GM18507 (cell line): ENCODE measurements at regions not wholly inside any gene's neighbourhood (a gene's known extent, or its start where the extent isn't known, plus 50 kb on each side); places are given as distances from the start of the nearest gene placed in this dataset.

Experiments used
- DNase-seq: peaks from one replicate; pipeline ENCODE4 v3.0.0; 2011; ENCODE audit warnings: low read depth; ENCODE audit not compliant: insufficient read length; ENCODE audit errors: extremely low spot score
- FAIRE-seq: peaks from 2 replicates; lab custom pipeline; 2011; peaks lifted over from hg19 to GRCh38; lab: Jason Lieb, UNC

DNA sequence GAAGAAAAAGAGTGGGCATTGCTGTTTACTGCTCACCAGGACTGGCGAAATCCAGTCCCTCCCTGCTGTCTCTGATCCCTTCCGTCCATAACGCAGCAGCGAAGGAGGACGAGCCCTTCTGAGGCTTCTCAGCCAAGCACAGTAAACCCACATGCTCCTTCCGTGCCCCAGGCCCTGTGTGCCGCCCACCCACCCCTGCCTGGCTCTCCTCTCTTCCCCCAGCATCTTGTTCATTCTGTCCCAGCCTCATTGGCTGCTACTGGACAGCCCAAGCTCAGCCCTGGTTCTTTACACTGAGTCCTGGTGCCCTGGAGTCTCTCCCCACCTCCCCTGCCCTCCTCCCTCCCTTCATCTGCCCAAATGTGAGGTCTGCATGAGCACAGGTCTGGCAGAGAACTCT is 559.7 kb downstream of the BRD1 start:
- FAIRE-seq (no peak), DNase-seq (no peak)

- FAIRE-seq (no peak), DNase-seq (no peak)
Measured at GRCh38 chr22:49266561-49267519, 560.8 kb downstream of the BRD1 start.

DNA sequence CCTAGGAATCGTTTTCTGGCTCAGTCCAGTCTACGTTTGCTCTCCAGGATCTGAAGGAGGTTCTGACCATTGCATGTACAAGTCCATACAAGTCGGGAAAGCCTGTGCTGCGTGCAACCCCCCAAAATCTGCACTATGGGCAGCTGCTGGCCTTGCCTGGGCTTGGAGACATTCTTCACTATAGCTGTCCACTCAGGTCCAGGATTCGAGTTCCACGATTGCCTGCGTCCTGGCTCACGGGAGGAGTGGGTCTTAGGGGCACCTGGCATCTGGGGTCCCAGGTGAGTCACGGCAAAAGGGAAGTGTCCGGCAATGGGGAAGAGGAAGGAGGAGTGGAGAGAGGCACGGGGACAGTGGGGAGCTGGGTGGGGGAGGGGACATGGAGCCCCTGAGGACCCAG is 563.0 kb downstream of the BRD1 start:
- DNase-seq (no peak), FAIRE-seq (no peak)

DNA sequence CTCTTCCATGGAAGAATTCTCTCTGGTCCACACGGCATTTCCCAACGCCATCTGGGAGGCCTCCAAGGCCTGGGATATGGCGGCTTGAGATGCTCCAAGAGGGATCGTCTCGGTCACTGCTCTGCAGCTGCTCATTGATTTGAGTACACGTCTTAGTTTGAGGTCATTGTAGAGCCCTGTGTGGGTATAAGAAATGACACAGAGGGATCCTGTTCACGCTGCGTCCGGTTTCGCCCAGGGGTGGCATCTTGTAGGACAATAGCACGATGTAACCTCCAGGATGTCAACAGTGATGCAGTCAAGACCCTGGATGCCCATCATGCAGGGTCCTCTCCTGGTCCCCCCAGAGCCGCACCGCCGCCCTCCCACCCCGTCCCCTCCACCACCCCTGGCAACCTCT is 564.6 kb downstream of the BRD1 start:
- DNase-seq = no peak
- FAIRE-seq = no peak

- DNase-seq (no peak), FAIRE-seq (no peak)
Measured at GRCh38 chr22:49262167-49262566, 565.5 kb downstream of the BRD1 start.

DNA sequence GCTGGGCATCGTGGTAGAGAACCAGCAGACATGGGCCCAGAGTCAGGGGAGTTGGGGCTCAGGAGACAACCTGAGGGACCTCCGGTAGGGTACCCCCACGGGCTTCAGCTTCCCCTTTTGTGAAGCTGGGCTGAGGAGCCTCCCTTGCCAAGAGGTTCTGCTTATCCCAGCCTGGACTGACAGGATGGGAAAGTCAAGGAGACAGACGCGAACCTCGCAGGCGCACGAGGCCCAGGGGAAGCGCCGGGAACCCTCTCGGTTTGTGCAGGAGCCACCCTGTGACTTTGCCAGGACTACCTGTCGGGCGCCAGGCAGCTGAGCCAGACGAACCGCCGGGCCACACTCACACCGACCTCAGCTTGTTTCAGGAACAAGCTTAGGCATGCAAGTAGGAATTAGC is 566.1 kb downstream of the BRD1 start:
- DNase-seq (no peak), FAIRE-seq (no peak)

DNA sequence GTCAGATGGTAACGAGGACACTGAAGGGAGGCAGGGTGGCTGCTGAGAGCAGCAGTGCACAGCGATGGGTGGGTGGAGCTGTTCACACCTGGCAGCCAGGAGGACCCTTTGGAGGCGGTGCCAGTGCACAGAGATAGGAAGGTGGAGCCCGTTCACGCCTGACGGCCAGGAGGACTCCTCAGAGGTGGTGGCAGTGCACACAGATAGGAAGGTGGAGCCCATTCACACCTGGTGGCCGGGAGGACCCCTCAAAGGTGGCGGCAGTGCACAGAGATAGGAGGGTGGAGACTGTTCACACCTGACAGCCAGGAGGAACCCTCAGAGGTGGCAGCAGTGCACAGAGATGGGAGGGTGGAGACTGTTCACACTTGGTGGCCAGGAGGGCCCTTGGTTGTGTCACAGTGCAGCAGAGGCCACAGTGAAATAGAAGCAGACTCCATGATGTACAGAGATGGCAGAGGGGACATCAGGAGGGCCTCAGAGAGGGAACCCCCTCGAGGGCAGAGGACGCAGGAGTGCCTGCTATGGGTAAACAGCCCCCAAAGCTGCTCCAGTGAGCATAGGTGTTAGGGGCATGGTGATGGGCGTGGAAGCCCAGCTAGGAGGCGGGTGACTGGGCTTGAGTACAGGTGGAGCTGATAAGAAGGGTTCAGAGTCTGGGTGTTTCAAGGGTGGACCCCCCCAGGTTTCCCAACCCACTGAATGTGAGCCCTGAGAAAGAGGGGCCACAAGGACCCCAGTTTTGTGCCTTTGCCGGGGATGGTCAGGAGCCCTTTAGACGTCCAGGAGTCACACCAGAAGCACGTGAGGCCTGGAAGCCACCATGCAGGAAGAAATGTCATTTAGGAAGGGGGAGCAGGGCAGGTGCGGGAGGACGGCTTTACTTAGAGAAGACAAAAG is 566.7 kb downstream of the BRD1 start:
- FAIRE-seq (no peak), DNase-seq (no peak)

DNA sequence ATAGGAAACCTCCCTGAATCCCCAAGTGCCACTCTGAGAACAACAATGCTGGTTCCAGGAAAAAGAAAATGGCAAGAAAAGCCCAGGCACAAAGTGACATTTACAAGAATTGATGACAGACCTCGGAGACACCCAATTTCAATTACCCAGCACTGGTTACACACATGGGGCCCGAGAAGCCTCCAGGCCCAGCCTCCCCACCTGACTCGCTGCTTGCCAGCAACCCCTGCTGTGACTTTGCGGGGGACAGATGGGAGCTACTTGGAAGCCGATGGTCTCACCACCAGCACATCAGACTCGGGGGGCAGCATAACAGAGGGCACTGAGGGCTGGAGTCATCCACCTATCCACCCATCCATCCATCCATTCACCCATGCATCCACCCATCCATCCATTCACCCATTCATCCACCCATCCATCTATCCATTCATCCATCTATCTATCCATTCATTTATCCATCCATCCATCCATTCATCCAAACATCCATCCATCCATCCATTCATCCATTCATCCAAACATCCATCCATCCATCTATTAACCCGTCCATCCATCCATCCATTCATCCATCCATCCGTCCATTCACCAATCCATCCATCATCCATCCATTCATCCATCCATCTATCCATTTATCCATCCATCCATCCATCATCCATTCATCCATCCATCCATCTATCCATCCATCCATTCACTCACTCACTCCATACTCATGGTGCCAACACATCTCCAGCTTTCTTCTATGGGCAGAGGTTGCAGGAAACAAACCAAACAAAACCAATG is 567.6 kb downstream of the BRD1 start:
- no peak for DNase-seq
- FAIRE-seq = no peak

DNA sequence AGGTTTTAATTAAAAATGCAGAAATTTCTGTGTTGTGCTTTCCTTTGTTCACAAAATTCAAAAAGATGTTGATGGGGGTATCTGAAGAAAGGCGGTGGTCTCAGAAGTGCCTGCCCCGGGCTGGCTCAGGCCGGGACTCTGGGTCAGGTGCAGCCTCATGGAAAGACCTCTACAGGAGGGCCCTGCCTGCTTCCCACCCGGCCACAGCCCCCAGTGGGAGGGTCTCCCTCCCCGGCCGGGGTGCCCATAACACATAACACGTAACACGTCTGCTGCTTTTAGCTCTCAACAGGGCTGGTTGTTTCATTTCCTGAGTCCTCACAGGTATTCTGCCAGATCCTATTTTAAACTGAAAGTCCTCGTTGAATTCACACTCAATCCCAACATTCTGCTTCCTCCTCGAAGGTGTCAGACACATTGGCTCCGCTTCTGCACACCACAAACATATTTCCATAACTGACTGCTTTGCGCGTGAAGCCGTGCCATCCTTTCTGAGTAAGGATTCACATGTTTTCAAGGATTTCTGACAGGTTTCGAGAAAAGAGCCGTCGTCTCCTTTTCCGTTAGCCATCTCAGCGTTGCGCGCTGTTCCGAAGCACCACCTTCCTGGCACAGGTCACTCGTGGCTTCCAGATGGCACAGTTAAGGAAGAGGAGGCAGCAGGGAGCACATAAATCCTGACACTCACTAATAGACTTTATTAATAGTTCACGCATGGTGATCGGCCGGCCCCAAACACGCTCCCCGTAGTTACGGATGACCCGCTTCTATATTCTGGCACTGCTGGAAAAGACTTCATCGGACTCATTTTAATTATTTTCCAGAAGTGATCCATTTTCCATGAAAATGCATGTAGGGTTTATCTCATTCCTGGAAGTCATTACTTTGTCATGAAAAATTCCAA is 569.3 kb downstream of the BRD1 start:
- DNase-seq (no peak), FAIRE-seq (no peak)

DNA sequence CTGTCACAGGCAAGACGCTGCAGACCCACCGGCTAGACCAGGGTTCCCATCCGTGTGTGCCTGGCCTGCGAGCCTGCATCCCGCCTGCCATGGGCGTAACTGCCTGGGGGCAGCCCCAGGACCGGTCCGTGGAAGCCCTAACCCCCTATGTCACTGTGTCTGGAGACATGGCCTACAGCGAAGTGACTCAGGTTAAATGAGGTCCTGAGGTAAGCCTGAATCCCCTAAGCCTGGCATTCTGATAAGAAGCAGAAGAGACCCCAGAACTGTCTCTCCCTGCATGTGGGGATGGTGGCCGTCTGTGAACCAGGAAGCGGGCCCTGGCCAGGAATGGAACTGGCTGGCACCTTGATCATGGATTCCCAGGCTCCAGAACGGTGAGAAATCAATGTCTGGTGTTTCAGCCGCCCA is 570.1 kb downstream of the BRD1 start:
- FAIRE-seq (no peak), DNase-seq (no peak)

DNA sequence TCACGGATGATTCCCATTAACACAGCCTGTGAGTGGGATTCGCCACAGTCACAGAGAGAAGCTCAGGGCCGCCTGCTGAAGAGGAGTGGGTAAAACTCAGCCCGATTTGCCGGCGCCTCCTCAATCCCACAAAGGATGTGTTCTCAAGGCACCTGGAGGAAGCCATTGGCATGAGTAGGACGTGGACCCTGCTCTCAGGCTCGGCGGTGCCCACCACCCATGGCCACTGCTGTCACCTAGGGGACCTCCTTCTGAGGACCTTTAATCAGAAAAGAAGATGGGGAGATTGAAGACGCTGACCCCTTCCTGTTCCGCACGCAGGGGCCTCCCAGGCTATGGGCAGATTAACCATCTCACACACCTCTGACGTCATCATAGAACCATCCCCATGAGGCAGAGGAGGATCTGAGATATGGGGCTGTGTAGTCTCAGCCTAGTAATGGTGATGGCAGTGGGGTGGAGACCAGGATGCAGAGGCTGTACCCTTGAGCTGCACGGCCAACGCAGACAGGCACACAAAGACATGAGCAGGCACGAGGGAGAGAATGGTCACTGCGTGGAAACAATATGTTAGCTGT is 571.8 kb downstream of the BRD1 start:
- FAIRE-seq = no peak
- DNase-seq = no peak

- FAIRE-seq (no peak), DNase-seq (no peak)
Measured at GRCh38 chr22:49255154-49255553, 572.5 kb downstream of the BRD1 start.

GRCh38 chr22:49253656-49254055 is 574.0 kb downstream of the BRD1 start:
- no peak for FAIRE-seq
- no peak for DNase-seq

DNA sequence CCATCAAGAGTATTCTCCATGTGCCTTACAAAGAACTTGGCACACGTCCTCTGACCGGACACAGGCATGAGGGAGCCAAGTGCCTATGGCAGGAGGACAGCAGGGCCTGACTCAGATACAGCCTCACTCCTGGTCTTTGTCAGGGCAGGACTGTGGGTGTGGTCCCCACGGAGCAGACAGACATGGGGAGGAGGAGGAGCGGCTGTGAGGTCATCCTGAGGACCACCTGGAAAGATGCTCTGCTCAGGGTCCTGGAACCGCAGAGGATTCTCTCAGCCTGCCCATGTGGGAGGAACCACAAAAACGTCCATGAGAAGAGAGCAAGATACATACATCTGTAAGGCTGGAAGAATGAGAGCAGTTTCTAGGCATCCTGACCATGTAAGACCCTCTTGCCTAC is 576.3 kb downstream of the BRD1 start:
- no peak for DNase-seq
- no peak for FAIRE-seq

GRCh38 chr22:49247194-49247924 is 580.3 kb downstream of the BRD1 start:
- no peak for DNase-seq
- FAIRE-seq = no peak

DNA sequence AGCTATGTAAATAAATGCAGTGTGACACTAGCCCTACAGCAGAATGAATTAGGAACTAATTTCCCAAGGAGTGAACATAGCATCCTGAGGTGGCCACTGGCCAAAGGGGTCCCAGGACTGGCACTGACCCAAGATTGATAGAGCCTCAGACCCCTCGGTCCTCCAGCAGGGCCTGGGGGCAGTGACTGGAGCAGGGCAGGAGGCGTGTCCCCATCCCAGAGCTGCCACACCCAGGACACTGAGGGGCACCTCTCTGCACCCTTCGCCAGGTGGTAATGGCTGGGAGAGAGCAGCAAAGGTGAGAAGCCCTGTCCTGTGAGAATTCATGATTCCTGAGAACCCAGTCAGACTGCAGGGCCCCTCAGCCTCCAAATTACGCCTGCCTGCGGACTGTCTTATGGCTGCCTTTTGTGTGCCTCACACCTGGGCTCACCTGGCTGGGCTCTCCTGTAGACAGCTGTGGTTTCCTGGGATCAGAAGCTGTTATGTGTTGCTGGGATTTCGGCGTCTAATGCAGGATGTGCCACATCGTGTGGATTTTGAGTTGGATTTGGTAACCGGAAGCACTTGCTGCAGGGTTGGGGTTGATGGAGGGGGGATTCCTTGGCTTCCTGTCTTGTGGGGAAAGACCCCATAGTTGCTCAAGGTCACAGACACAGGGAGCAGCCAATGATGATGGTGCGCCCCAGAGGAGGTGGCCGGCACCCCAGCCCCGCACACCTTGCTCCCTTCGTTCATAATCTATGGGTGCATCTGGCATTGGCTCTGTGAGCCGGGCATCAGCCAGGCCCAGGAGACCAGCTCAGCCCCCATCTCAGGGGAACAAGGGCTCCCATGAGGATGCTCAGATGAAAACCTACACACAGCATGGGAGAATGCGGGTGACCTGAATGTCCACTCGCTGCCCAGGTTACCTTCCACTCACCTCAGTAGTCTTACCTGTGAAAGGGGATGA is 582.9 kb downstream of the BRD1 start:
- FAIRE-seq (no peak), DNase-seq (no peak)

DNA sequence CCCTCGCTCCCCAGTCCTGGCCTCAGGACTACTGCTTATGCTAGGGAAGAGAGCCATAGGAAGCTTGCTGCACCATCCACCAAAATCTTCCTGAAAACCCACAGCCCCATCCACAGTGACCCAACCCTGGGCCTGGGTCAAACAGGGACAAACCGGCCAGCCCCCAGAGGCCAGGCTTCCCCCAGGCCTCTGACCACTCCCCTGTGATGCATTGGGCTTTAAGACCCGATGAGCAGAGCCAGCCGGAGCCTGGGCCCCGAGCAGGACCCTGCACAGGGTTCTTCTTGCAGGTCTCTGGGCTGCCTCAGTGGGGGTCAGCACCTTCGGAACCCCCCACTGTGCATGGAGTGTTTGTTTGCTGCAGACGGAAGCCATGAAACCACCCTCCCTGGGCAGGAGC is 583.7 kb downstream of the BRD1 start:
- DNase-seq = no peak
- FAIRE-seq = no peak
